B cell (primary cell): ENCODE measurements at regions not wholly inside any gene's neighbourhood (a gene's known extent, or its start where the extent isn't known, plus 50 kb on each side); places are given as distances from the start of the nearest gene placed in this dataset.

Experiments used
- ATAC-seq: fragments of 200-7000 bp; cut with Tn5 transposase; one replicate; pipeline ENCODE4 v1.10.0; 2021; ENCODE audit warnings: low read depth, mild to moderate bottlenecking, moderate number of reproducible peaks, moderate library complexity
- CTCF ChIA-PET: fragments of 350-600 bp; sonication (Branson Sonifier 250); formaldehyde crosslinking; loops from one replicate; lab custom pipeline; 2021; ENCODE audit warnings: antibody characterized with exemption, inconsistent platforms; lab: Charles Lee
- POLR2A ChIA-PET: fragments of 350-600 bp; sonication (Branson Sonifier 250); formaldehyde crosslinking; loops from one replicate; lab custom pipeline; 2021; ENCODE audit warnings: antibody characterized with exemption; lab: Charles Lee
- DNase-seq: peaks from one replicate; pipeline ENCODE4 v3.0.0; 2013
- H2AFZ ChIP-seq: 2 replicates; pipeline ENCODE4 v1.6.1; 2012; ENCODE audit warnings: mild to moderate bottlenecking, low read depth, low read length; ENCODE audit not compliant: insufficient read depth, poor library complexity, severe bottlenecking
- H3K27ac ChIP-seq, 2 donors: 1 replicate in 1 of 2; 2 replicates in 1 of 2; pipeline ENCODE4 v1.5.1; 2012 to 2013; ENCODE audit warnings: low read length in 2 of 2, mild to moderate bottlenecking in 2 of 2, moderate library complexity in 1 of 2
- H3K27me3 ChIP-seq, 4 experiments: fragments of 200-600 bp in 1 of 4; sonication (generic) in 1 of 4; replicated peaks in 1 of 4; 1 replicate in 2 of 4; 2 replicates in 2 of 4; pipeline versions ENCODE4 v1.6.1 to v1.7.0; 2013 to 2016; ENCODE audit warnings: low read length in 3 of 4, mild to moderate bottlenecking in 2 of 4, mixed read lengths in 1 of 4, moderate library complexity in 1 of 4; ENCODE audit not compliant: insufficient read depth in 4 of 4, control insufficient read depth in 3 of 4; ENCODE audit errors: control extremely low read depth in 1 of 4
- H3K36me3 ChIP-seq, 2 experiments: replicated peaks in 1 of 2; 1 replicate in 1 of 2; 2 replicates in 1 of 2; pipeline versions ENCODE4 v1.6.1 to v1.7.1; 2013; ENCODE audit warnings: low read length in 1 of 2; ENCODE audit not compliant: insufficient read depth in 2 of 2, control insufficient read depth in 1 of 2; ENCODE audit errors: control extremely low read depth in 1 of 2, extremely low read depth in 1 of 2
- H3K4me1 ChIP-seq, 2 donors: fragments of 200-600 bp in 1 of 2; sonication (generic) in 1 of 2; 1 replicate in 1 of 2; 2 replicates in 1 of 2; pipeline versions ENCODE4 v1.5.1 to v1.6.1; 2013 to 2017; ENCODE audit warnings: low read length in 2 of 2; ENCODE audit not compliant: control insufficient read depth in 2 of 2, insufficient read depth in 2 of 2
- H3K4me2 ChIP-seq: replicated peaks from 2 replicates; pipeline ENCODE3; 2012; ENCODE audit warnings: mild to moderate bottlenecking, low read depth, low read length; ENCODE audit not compliant: poor library complexity, severe bottlenecking
- H3K4me3 ChIP-seq, 5 experiments: fragments of 200-600 bp in 1 of 5; sonication (generic) in 1 of 5; 1 replicate in 3 of 5; 2 replicates in 2 of 5; pipeline versions ENCODE4 v1.5.1 to v1.7.0; 2011 to 2016; ENCODE audit warnings: low read length in 4 of 5, mild to moderate bottlenecking in 4 of 5, low read depth in 2 of 5, control low read depth in 1 of 5, moderate library complexity in 1 of 5; ENCODE audit not compliant: insufficient read depth in 1 of 5; ENCODE audit errors: control extremely low read depth in 1 of 5, extremely low read depth in 1 of 5
- H3K79me2 ChIP-seq: fragments of 200-600 bp; sonication (generic); one replicate; pipeline ENCODE4 v1.6.0; 2016; ENCODE audit warnings: low read length; ENCODE audit not compliant: control insufficient read depth, insufficient read depth
- H3K9ac ChIP-seq: fragments of 200-600 bp; sonication (generic); 2 replicates; pipeline ENCODE4 v1.6.1; 2017; ENCODE audit warnings: mild to moderate bottlenecking, low read length, moderate library complexity
- H3K9me3 ChIP-seq, 3 donors: one replicate each; pipeline versions ENCODE4 v1.6.1 to v1.7.1; 2013; ENCODE audit warnings: low read length in 2 of 3; ENCODE audit not compliant: control insufficient read depth in 2 of 3, insufficient read depth in 1 of 3; ENCODE audit errors: control extremely low read depth in 1 of 3
- H4K20me1 ChIP-seq: 2 replicates; pipeline ENCODE4 v1.6.0; 2012; ENCODE audit warnings: mild to moderate bottlenecking, low read length; ENCODE audit not compliant: insufficient read depth, control insufficient read depth, poor library complexity, severe bottlenecking
- H3K27ac Mint-ChIP-seq: one replicate; pipeline ENCODE4 v1.8.0; 2021; ENCODE audit warnings: mixed read lengths
- H3K27me3 Mint-ChIP-seq: one replicate; pipeline ENCODE4 v1.8.0; 2021; ENCODE audit warnings: mixed read lengths
- H3K4me1 Mint-ChIP-seq: one replicate; pipeline ENCODE4 v1.8.0; 2021; ENCODE audit warnings: mixed read lengths
- H3K4me3 Mint-ChIP-seq: one replicate; pipeline ENCODE4 v1.8.0; 2021; ENCODE audit warnings: mixed read lengths
- H3K9me3 Mint-ChIP-seq: one replicate; pipeline ENCODE4 v1.8.0; 2022; ENCODE audit warnings: mixed read lengths; ENCODE audit not compliant: insufficient read depth
- CTCF ChIP-seq: fragments of 200-600 bp; IDR thresholded peaks from one replicate; pipeline ENCODE4 v1.8.0; 2022; ENCODE audit warnings: antibody characterized with exemption, mild to moderate bottlenecking
- EZH2 ChIP-seq: IDR thresholded peaks from 2 replicates; pipeline ENCODE4 v1.6.1; 2012; ENCODE audit warnings: borderline replicate concordance, low read depth, mild to moderate bottlenecking, moderate library complexity, low read length; ENCODE audit not compliant: insufficient read depth, poor library complexity, severe bottlenecking
- WGBS: methylation state at CpG from one replicate; pipeline ENCODE4 v1.1.5; 2013; ENCODE audit warnings: missing lambda C conversion rate; ENCODE audit not compliant: insufficient coverage; 5-methylcytosine and 5-hydroxymethylcytosine counted together
- intact Hi-C: fragments of 100-400 bp; cut with micrococcal nuclease; formaldehyde crosslinking; loops from one replicate; pipeline ENCODE4 v1.10.0; 2022

DNA sequence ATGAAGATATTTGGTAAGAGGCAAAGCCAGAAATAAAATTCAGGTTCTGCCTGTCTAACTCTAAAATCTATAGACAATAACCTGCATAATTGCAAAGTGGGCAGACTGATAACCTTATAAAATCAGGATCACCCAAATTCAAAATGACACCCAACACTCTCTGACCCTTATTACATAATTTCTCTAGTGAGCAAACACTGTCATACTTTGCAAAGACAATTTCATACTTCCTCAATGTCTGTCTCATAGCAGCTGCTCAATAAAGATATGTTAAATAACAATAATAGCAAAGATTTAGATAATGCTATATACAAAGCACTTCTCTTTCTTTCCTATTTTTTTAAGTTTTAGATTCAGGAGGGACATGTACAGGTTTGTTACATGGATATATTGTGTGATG lies 118.5 kb downstream of the UCHL5 start:
- TF ChIP-seq EZH2 (no peak), CTCF (no peak)
- peaks cover 0 to 11% of the 10 kb centered on the region in 2 donors for H3K4me1 ChIP-seq
- H3K4me1 Mint-ChIP-seq: peaks cover 24% of the 10 kb centered on the region
- H3K79me2 ChIP-seq: no peaks in the 10 kb centered on the region
- intact Hi-C loops: loop anchor here (5.0 to 10.0 kb wide), 2 partner anchors 74 to 133 kb away; partner anchors contain the start of gene RGS2
- no peak overlapping the region for H3K27ac Mint-ChIP-seq
- no peaks in the 10 kb centered on the region for H4K20me1 ChIP-seq
- no peak overlapping the region for H3K4me3 Mint-ChIP-seq
- H3K4me3 ChIP-seq: no peak overlapping the region
- peaks cover 4% of the 10 kb centered on the region for H3K9me3 Mint-ChIP-seq
- CTCF ChIA-PET: no interaction called here
- no peak overlapping the region for H2AFZ ChIP-seq
- no peak overlapping the region for H3K4me2 ChIP-seq
- no peaks in the 10 kb centered on the region for H3K36me3 ChIP-seq
- DNase-seq (no peak), ATAC-seq (no peak)
- POLR2A ChIA-PET: no interaction called here
- H3K27me3 Mint-ChIP-seq: no peaks in the 10 kb centered on the region
- no peak overlapping the region for H3K27ac ChIP-seq
- H3K9me3 ChIP-seq: no peaks in the 10 kb centered on the region
- no peaks in the 10 kb centered on the region for H3K27me3 ChIP-seq
- no peak overlapping the region for H3K9ac ChIP-seq

DNA sequence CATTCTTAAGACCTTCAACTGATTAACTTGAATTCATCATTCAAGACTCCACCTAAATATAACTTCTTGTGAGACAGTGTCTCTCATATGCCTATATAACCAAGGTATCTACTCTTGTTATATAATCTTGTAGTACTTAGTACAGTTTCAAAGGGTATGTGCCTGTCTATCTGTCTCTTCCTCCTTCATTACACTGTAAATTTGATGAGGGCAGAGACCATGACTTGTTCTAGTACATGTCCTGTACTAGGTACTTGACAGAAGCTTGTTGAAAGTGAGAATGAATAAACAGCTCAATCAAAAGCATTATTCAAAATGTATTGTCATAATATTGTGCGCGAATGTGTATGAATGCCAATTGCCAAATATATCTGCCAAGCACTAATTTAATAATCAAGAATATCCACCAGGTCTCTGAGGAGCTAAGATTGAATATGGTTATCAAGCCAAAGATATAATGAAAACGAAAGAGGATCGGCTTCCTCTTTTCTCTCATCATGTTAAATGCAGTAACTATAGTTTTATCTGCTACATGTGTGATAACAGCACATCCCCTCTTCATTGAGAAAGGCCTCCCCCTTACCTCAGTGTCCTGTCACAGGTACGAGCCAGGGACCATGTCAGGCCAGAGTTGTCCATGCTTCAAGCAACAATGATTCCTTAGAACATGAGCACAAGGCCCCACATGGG lies 117.3 kb downstream of the UCHL5 start:
- Histone ChIP-seq H3K79me2 (no peaks in the 10 kb centered on the region), H3K9ac (no peak overlapping the region), H3K4me2 (peak overlapping the region; percentile 12), H3K36me3 (no peaks in the 10 kb centered on the region), H2AFZ (peak overlapping the region; percentile 15), H3K4me3 (no peak overlapping the region), H4K20me1 (no peaks in the 10 kb centered on the region), H3K27ac (no peak overlapping the region), H3K9me3 (no peaks in the 10 kb centered on the region), H3K27me3 (no peaks in the 10 kb centered on the region), H3K4me1 (peaks cover 0 to 11% of the 10 kb centered on the region in 2 donors)
- CTCF ChIA-PET: no interaction called here
- TF ChIP-seq CTCF: no peak
- TF ChIP-seq EZH2: no peak
- DNase-seq (peak; percentile 33), ATAC-seq (no peak)
- Mint-ChIP-seq H3K4me3 (no peak overlapping the region), H3K9me3 (peaks cover 4% of the 10 kb centered on the region), H3K27me3 (no peaks in the 10 kb centered on the region), H3K27ac (peak overlapping the region; percentile 74), H3K4me1 (peaks cover 12% of the 10 kb centered on the region)
- 86% methylated on average over 1 of the region's 5 CpGs for WGBS
- POLR2A ChIA-PET: no interaction called here
- intact Hi-C loops: loop anchor here (5.0 to 10.0 kb wide), 2 partner anchors 73 to 135 kb away; partner anchors contain the start of gene RGS2
